HG03039 (cell line): ENCODE measurements at regions not wholly inside any gene's neighbourhood (a gene's known extent, or its start where the extent isn't known, plus 50 kb on each side); places are given as distances from the start of the nearest gene placed in this dataset.

Experiments
- ATAC-seq: cut with Tn5 transposase; IDR thresholded peaks from one replicate; pipeline ENCODE4 v1.9.1; 2021; ENCODE audit warnings: mild to moderate bottlenecking, moderate library complexity; ENCODE audit not compliant: unreplicated experiment

- ATAC-seq: no peak
Observed at GRCh38 chr12:84290168-84290567, 622.4 kb downstream of the SLC6A15 start.

DNA sequence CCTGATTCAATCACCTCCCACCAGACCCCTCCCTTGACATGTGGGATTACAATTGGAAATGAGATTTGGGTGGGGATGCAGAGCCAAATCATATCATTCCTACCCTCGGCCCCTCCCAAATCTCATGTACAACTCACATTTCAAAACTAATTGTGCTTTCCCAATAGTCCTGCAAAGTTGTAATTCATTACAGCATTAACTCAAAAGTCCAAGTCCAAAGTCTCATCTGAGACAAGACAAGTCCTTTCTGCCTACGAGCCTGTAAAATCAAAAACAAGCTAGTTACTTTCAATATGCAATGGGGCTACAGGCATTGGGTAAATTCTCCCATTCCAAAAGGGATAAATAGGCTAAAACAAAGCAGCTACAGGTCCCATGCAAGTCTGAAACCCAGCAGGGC lies 634.6 kb downstream of the SLC6A15 start:
- ATAC-seq: no peak

DNA sequence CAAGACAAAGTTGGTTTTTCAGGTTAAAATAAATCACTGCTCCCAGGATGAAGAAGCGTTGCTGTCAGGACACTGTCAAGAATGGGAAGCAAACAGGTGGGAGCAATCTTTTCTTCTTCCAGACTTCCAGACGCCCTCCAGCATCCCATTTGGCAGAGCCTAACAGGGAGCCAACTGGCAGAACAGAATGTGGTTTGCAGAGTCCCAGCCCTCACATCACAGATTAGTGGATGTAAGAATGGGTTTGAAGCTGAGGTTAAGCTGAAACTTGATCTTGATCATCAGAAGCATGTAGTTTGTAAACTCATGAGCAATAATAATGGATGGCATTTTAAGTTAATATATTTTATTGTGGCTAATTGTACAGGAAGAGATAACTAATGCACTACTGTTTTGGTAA lies 636.4 kb downstream of the SLC6A15 start:
- ATAC-seq: no peak

- ATAC-seq: no peak
Observed at GRCh38 chr12:84272324-84272723, 640.3 kb downstream of the SLC6A15 start.

GRCh38 chr12:84270470-84271140 lies 642.0 kb downstream of the SLC6A15 start:
- ATAC-seq: no peak

- ATAC-seq: no peak
Observed at GRCh38 chr12:84247931-84248330, 664.7 kb downstream of the SLC6A15 start.

DNA sequence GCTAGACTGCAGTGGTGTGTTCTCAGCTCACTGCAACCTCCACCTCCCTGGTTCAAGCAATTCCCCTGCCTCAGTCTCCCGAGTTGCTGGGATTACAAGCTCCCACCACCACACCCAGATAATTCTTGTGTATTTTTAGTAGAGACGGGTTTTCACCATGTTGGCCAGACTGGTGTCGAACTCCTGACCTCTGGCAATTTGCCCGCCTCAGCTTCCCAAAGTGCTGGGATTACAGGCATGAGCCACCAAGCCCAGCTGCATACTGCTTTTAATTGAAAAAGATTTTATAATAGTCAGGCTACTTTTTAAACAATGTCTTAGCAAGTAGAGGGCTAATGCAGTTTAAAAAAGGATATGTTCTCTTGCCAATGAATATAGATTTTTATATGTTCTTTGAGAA lies 668.9 kb downstream of the SLC6A15 start:
- ATAC-seq: no peak

DNA sequence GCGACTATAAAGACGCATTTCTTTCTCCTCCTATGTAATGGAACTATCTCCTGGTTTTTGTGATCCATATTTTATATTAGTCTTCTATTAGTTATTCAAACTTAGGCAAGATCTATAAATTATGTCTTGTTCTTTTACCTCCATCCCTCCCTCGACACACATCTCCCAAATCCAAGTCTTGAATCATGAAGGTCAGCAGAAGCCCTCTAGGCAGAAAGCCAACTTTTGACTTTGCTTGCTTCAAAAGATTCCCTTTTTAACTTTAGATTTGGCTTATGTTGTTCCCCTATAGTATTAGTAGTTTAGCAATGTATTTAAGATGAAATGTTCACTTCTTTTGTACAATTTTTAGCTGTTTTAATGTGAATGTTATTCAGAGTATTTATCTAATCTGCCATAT lies 689.8 kb downstream of the SLC6A15 start:
- ATAC-seq: no peak

DNA sequence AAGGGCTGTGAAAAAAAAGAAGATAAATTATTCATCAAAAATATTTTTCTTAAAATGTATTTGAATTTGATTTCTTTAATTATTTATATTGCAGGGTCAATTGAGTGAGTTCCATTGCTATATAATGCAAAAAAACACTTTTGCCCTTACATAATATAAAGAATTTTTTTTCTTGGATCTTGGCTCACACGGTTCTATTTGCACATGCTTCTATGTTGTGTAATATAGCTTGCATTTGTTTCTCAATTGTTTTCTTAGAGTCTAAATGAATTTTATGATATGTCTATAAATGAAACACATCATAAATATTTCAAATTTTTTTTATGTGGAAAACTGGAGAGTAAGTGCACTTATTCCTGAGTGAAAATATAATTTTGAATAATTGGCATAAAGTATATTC lies 694.2 kb downstream of the SLC6A15 start:
- no peak for ATAC-seq

GRCh38 chr12:84201976-84202375 lies 710.6 kb downstream of the SLC6A15 start:
- ATAC-seq: no peak

DNA sequence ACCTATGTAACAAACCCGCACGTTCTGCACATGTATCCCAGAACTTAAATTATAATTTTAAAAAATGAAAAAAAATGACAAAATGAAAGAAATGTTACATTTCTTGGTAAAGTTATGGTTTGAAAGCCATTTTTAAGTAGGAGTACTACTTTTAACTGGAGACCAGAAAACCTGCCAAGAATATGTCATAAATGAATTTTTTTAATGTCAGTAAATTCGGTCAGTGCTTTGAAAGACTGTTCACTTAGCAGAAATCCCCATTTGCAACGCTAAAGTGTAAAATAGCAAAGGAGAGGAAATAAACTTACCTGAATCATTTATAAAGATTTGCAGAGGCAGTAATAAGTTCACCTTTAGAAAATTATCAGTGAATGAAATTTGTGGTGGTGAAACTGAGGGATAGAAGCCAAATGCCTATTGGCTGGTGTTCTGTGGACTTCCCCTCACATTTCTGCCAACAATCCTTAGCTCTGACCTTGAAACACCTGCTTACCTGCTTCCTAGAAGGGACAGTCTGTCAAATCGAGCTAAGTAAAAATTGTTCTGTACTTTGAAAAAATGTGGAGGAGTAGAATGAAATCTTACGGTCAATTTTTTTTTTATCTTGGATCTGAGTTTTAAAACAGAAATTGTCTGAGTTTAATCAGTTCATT lies 714.2 kb downstream of the SLC6A15 start:
- no peak for ATAC-seq

- no peak for ATAC-seq
Observed at GRCh38 chr12:84191779-84192178, 720.8 kb downstream of the SLC6A15 start.

GRCh38 chr12:84186433-84186832 lies 726.2 kb downstream of the SLC6A15 start:
- ATAC-seq: no peak

DNA sequence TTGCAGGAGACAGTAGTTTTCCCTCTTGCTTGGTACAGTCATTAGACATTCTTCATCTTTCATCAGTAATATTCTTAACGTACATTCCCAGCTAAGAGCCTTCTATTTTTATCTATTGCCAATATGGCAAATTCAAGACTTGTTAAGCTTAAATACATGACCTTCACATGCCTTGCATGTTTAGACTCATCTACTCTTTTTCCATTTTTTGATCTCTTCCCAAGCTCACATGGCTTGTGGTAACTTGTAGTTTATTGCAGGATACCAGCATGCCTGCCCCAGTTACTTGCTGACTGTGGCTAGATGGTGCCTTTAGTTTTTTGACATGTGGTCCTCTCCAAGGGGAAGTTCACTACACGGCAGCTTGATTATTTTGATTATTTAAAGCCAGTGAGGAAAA lies 729.0 kb downstream of the SLC6A15 start:
- no peak for ATAC-seq

DNA sequence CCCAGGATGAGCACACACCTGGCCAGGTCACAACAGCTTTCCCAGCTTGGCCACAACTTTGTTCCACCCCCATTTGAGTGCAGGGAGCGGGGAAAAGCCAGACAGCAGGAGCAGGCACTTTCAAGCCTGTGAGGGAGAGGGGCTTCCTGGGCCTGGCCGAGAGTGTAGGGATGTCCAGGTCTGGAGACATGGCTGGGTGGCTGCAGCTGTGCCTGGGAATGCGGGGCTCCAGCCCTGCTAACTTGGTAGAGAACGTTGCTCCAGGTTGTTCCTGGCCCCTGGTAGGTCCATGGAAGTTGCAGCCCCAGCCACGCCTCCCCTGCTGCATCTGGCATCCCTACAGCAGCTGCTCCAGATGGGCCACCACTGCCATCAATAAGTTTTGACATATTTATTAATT lies 738.5 kb downstream of the SLC6A15 start:
- no peak for ATAC-seq

DNA sequence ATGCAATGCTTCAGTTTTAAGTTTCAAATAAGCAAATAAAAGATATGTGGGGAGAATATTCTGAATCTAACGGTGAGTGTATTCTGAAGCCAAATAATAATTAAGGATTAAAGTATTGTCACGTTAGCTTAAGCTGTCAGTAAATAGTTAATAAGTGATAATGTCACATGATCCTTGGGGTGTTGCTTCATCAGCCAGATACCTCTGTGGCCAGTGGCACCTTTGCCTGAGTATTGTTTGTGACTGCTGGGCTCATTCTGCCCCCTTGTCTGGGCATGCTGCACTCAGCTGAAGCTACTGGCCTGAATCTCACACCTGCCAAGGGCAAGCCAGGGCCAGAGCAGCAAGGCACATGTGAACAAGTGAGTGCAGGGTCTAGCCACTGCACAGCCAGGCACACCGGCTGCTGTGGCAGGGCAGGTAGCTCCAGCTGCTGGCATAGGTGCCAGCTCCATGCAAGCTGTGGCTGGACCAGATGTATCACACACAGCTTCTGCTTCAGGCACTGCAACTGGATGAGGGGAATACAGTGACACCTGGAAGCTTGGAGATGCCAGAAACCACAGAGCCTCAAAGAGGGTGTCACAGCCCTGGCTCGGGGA lies 739.7 kb downstream of the SLC6A15 start:
- no peak for ATAC-seq

DNA sequence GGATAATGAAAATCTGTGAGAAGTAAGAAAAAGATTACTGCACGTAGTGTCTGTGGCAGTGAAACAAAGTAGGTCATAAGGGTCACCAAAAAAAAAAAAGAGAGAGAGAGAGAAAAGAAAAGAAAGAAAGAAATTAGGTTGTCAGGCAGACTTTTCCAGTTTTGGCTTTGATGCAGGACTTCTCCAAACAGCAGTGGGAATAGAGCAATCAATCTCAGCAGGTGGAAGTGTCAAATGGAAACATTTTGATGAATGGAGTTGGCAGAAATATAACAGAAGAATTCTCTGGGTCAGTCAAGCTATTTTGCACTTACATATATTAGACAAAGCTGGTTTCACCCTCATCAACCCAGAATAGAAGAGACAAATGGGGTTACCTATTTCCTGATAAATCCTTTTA lies 745.8 kb downstream of the SLC6A15 start:
- no peak for ATAC-seq

- ATAC-seq: no peak
Observed at GRCh38 chr12:84165998-84166571, 746.5 kb downstream of the SLC6A15 start.

GRCh38 chr12:84161296-84161695 lies 751.3 kb downstream of the SLC6A15 start:
- no peak for ATAC-seq

- no peak for ATAC-seq
Observed at GRCh38 chr12:84159260-84159659, 753.3 kb downstream of the SLC6A15 start.

DNA sequence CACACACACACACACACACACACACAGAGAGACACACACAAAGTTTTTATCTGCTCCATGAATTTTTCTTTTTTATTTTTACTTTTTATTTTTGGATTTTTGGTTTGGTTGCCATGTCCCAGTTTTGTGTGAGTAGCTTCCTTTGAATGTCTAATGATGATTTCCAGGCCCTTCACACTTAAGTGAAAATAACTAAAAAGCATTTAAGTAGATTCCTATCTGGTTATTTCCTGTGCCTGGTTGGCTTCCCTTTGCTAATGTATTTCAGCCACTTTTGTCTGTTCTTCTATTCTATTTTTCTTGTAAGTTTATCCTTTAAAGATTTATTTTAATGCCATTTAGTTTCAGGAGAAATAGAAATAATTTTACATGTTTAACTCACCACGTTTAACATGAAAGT lies 755.4 kb downstream of the SLC6A15 start:
- ATAC-seq: no peak
